HEK293 (cell line): ENCODE measurements at regions not wholly inside any gene's neighbourhood (a gene's known extent, or its start where the extent isn't known, plus 50 kb on each side); places are given as distances from the start of the nearest gene placed in this dataset.

Experiments
- CTCF ChIA-PET: fragments of 350-600 bp; formaldehyde crosslinking; extraction: SDS; loops from one replicate; lab custom pipeline; 2021; ENCODE audit warnings: antibody characterized with exemption; lab: Yijun Ruan, JAX
- POLR2A ChIA-PET: fragments of 300-600 bp; formaldehyde crosslinking; extraction: SDS; loops from one replicate; lab custom pipeline; 2020; ENCODE audit warnings: antibody characterized with exemption, inconsistent platforms; lab: Yijun Ruan, JAX
- H3K27ac ChIP-seq: fragments of 200-500 bp; sonication (Bioruptor generic); 2 replicates; pipeline ENCODE4 v1.5.1; 2014; ENCODE audit warnings: low read depth, low read length, control low read depth, inconsistent platforms; ENCODE audit errors: extremely low read depth
- H3K36me3 ChIP-seq, 2 experiments: fragments of 200-500 bp in 1 of 2; sonication (Bioruptor generic) in 1 of 2; 1 replicate in 1 of 2; 2 replicates in 1 of 2; pipeline ENCODE4 v1.5.1; 2014 to 2017; ENCODE audit warnings: inconsistent platforms in 2 of 2, low read length in 2 of 2; ENCODE audit not compliant: control insufficient read depth in 2 of 2, insufficient read depth in 1 of 2
- H3K4me1 ChIP-seq: fragments of 200-500 bp; sonication (Bioruptor generic); 2 replicates; pipeline ENCODE4 v1.5.1; 2014; ENCODE audit warnings: mild to moderate bottlenecking, low read length, inconsistent platforms; ENCODE audit not compliant: control insufficient read depth, insufficient read depth
- H3K4me3 ChIP-seq: 2 replicates; pipeline ENCODE4 v1.5.1; 2011; ENCODE audit warnings: low read depth, mild to moderate bottlenecking, control low read depth, low read length, moderate library complexity
- H3K9me3 ChIP-seq: fragments of 200-500 bp; sonication (Bioruptor generic); 2 replicates; pipeline ENCODE4 v1.5.1; 2014; ENCODE audit warnings: low read depth, low read length, inconsistent platforms; ENCODE audit not compliant: control insufficient read depth, insufficient read depth
- ATF2 ChIP-seq: fragments of 450-650 bp; formaldehyde crosslinking; IDR thresholded peaks from 2 replicates; pipeline ENCODE4 v1.5.1; 2016; ENCODE audit warnings: missing biosample characterization, missing genetic modification characterization, low read depth
- ELK4 ChIP-seq: IDR thresholded peaks from 2 replicates; pipeline ENCODE4 v1.6.1; 2011; ENCODE audit warnings: mild to moderate bottlenecking, low read depth, low read length, borderline replicate concordance
- HOXC10 ChIP-seq: sonication (generic); formaldehyde crosslinking; IDR thresholded peaks from 2 replicates; pipeline ENCODE4 v1.8.1; 2023; ENCODE audit warnings: mild to moderate bottlenecking, missing genetic modification reagents
- IKZF3 ChIP-seq: fragments of 450-650 bp; IDR thresholded peaks from 2 replicates; pipeline ENCODE4 v1.5.0; 2018; ENCODE audit warnings: missing biosample characterization, mild to moderate bottlenecking, missing genetic modification characterization, moderate library complexity
- KLF10 ChIP-seq: fragments of 450-650 bp; IDR thresholded peaks from 2 replicates; pipeline ENCODE4 v1.5.1; 2018; ENCODE audit warnings: missing biosample characterization, mild to moderate bottlenecking, missing genetic modification characterization
- KLF17 ChIP-seq: fragments of 450-650 bp; formaldehyde crosslinking; IDR thresholded peaks from 2 replicates; pipeline ENCODE4 v1.5.1; 2016; ENCODE audit warnings: missing biosample characterization, missing genetic modification characterization
- OSR2 ChIP-seq: fragments of 450-650 bp; formaldehyde crosslinking; IDR thresholded peaks from 2 replicates; pipeline ENCODE4 v1.5.1; 2016; ENCODE audit warnings: missing biosample characterization, missing genetic modification characterization
- SP7 ChIP-seq: fragments of 450-650 bp; formaldehyde crosslinking; IDR thresholded peaks from 2 replicates; pipeline ENCODE4 v1.5.1; 2016; ENCODE audit warnings: missing biosample characterization, missing genetic modification characterization
- TCF7L2 ChIP-seq: IDR thresholded peaks from 2 replicates; pipeline ENCODE4 v1.6.1; 2011; ENCODE audit warnings: low read depth, mild to moderate bottlenecking, inconsistent platforms, low read length, moderate library complexity, borderline replicate concordance
- ZBTB20 ChIP-seq: fragments of 450-650 bp; formaldehyde crosslinking; IDR thresholded peaks from 2 replicates; pipeline ENCODE4 v1.5.1; 2016; ENCODE audit warnings: missing biosample characterization, missing genetic modification characterization
- ZBTB7A ChIP-seq: fragments of 450-650 bp; formaldehyde crosslinking; IDR thresholded peaks from 2 replicates; pipeline ENCODE4 v1.5.1; 2016; ENCODE audit warnings: low read depth, missing biosample characterization, missing genetic modification characterization
- ZBTB8A ChIP-seq: fragments of 450-650 bp; formaldehyde crosslinking; IDR thresholded peaks from 2 replicates; pipeline ENCODE4 v1.5.1; 2016; ENCODE audit warnings: missing biosample characterization, missing genetic modification characterization
- ZIC2 ChIP-seq: fragments of 450-650 bp; formaldehyde crosslinking; IDR thresholded peaks from 2 replicates; pipeline ENCODE4 v1.5.1; 2016; ENCODE audit warnings: missing biosample characterization, missing genetic modification characterization
- ZNF121 ChIP-seq: fragments of 450-650 bp; formaldehyde crosslinking; IDR thresholded peaks from 2 replicates; pipeline ENCODE4 v1.5.1; 2016; ENCODE audit warnings: missing biosample characterization, missing genetic modification characterization
- ZNF140 ChIP-seq: fragments of 450-650 bp; formaldehyde crosslinking; IDR thresholded peaks from 2 replicates; pipeline ENCODE4 v1.5.1; 2016; ENCODE audit warnings: missing biosample characterization, missing genetic modification characterization
- ZNF184 ChIP-seq: fragments of 450-650 bp; IDR thresholded peaks from 2 replicates; pipeline ENCODE4 v1.5.1; 2018; ENCODE audit warnings: missing biosample characterization, mild to moderate bottlenecking, missing genetic modification characterization
- ZNF211 ChIP-seq: fragments of 450-650 bp; formaldehyde crosslinking; IDR thresholded peaks from 2 replicates; pipeline ENCODE4 v1.5.1; 2016; ENCODE audit warnings: low read depth, missing biosample characterization, missing genetic modification characterization
- ZNF302 ChIP-seq: fragments of 450-650 bp; formaldehyde crosslinking; IDR thresholded peaks from 2 replicates; pipeline ENCODE4 v1.5.1; 2016; ENCODE audit warnings: missing biosample characterization, missing genetic modification characterization, low read depth
- ZNF335 ChIP-seq: fragments of 450-650 bp; formaldehyde crosslinking; conservative IDR thresholded peaks from 2 replicates; pipeline ENCODE4 v1.5.1; 2016; ENCODE audit warnings: missing biosample characterization, missing genetic modification characterization
- ZNF423 ChIP-seq: fragments of 450-650 bp; formaldehyde crosslinking; IDR thresholded peaks from 2 replicates; pipeline ENCODE4 v1.5.1; 2016; ENCODE audit warnings: missing biosample characterization, missing genetic modification characterization
- ZNF433 ChIP-seq: fragments of 450-650 bp; formaldehyde crosslinking; IDR thresholded peaks from 2 replicates; pipeline ENCODE4 v1.5.1; 2016; ENCODE audit warnings: missing biosample characterization, missing genetic modification characterization, low read depth
- ZNF449 ChIP-seq: fragments of 450-650 bp; formaldehyde crosslinking; IDR thresholded peaks from 2 replicates; pipeline ENCODE4 v1.5.1; 2017; ENCODE audit warnings: missing biosample characterization, mild to moderate bottlenecking, missing genetic modification characterization, moderate library complexity
- ZNF596 ChIP-seq: fragments of 450-650 bp; IDR thresholded peaks from 2 replicates; pipeline ENCODE4 v1.5.0; 2018; ENCODE audit warnings: missing biosample characterization, mild to moderate bottlenecking, missing genetic modification characterization, moderate library complexity
- ZNF660 ChIP-seq: fragments of 450-650 bp; IDR thresholded peaks from 2 replicates; pipeline ENCODE4 v1.5.1; 2018; ENCODE audit warnings: missing biosample characterization, mild to moderate bottlenecking, missing genetic modification characterization
- ZNF704 ChIP-seq: fragments of 450-650 bp; formaldehyde crosslinking; IDR thresholded peaks from 2 replicates; pipeline ENCODE4 v1.5.1; 2016; ENCODE audit warnings: missing biosample characterization, missing genetic modification characterization
- ZNF843 ChIP-seq: fragments of 450-650 bp; formaldehyde crosslinking; IDR thresholded peaks from 2 replicates; pipeline ENCODE4 v1.5.1; 2016; ENCODE audit warnings: missing biosample characterization, missing genetic modification characterization
- ZXDB ChIP-seq: fragments of 450-650 bp; formaldehyde crosslinking; IDR thresholded peaks from 2 replicates; pipeline ENCODE4 v1.5.1; 2016; ENCODE audit warnings: missing biosample characterization, missing genetic modification characterization

- TF ChIP-seq ZXDB (tag by site-specific recombination) (no peak), ZBTB8A (tag by site-specific recombination) (peak; percentile 71), OSR2 (tag by site-specific recombination) (peak; percentile 50; the same call in 1 of the 2 replicates), ZNF121 (tag by site-specific recombination) (no peak), ZNF211 (tag by site-specific recombination) (no peak), ZIC2 (peak; percentile 71), HOXC10 (no peak), TCF7L2 (peak; percentile 97), SP7 (peak; percentile 90), ZNF335 (tag by site-specific recombination) (no peak), ZNF843 (peak; percentile 38; the same call in 1 of the 2 replicates), IKZF3 (0 out of 2 replicates have a peak, but pooled peaks have one; percentile 7)
These were observed 128.5 kb downstream of the ALDH8A1 start (continued) for GRCh38 chr6:134821397-134821796.

GRCh38 chr6:134819863-134820800, 129.8 kb downstream of the ALDH8A1 start:
- POLR2A ChIA-PET, result interaction anchor here (1.0 kb wide), 1 partner anchor 646 kb away, joined by 4 read pairs; no protein-coding TSS in a partner anchor
- Histone ChIP-seq H3K4me3 (no peak overlapping the region), H3K9me3 (no peaks in the 10 kb centered on the region), H3K36me3 (no peaks in the 10 kb centered on the region), H3K4me1 (no peaks in the 10 kb centered on the region; the same call in 1 of the 2 replicates), H3K27ac (no peak overlapping the region)
- CTCF ChIA-PET, result interaction anchor here (0.9 to 2.0 kb wide), 7 partner anchors 8 to 646 kb away, joined by 3 to 11 read pairs (median 4); no protein-coding TSS in a partner anchor
- TF ChIP-seq ZIC2 (no peak), ZNF423 (tag by site-specific recombination) (no peak), ZNF660 (tag by site-specific recombination) (no peak), ZNF449 (tag by site-specific recombination) (no peak), KLF17 (tag by site-specific recombination) (no peak), ZNF184 (no peak), ELK4 (no peak), ZNF140 (tag by site-specific recombination) (no peak), ZNF433 (tag by site-specific recombination) (no peak), ZBTB7A (tag by site-specific recombination) (no peak), ZNF302 (tag by site-specific recombination) (no peak), KLF10 (no peak), ZBTB20 (no peak), ZNF596 (tag by site-specific recombination) (no peak), ZNF704 (tag by site-specific recombination) (no peak), ATF2 (tag by site-specific recombination) (no peak)
